SK-N-SH (cell line): ENCODE measurements at regions not wholly inside any gene's neighbourhood (a gene's known extent, or its start where the extent isn't known, plus 50 kb on each side); places are given as distances from the start of the nearest gene placed in this dataset.
A peak's percentile ranks its signal among the peaks of the same experiment; 100 is the strongest.

Experiments used
- CTCF ChIA-PET: fragments of 300-600, 350-600 bp; formaldehyde crosslinking; extraction: SDS; loops from one replicate; lab custom pipeline; 2021; lab: Yijun Ruan, JAX
- POLR2A ChIA-PET: fragments of 350-600 bp; sonication (Branson Sonifier 250); formaldehyde crosslinking; extraction: SDS; loops from one replicate; lab custom pipeline; 2020; ENCODE audit warnings: antibody characterized with exemption, inconsistent platforms; lab: Yijun Ruan, JAX
- DNase-seq: peaks from one replicate; pipeline ENCODE4 v3.0.0; 2012
- H2AFZ ChIP-seq: fragments of 200-600 bp; sonication (generic); 2 replicates; pipeline ENCODE4 v1.8.1; 2016; ENCODE audit warnings: antibody characterized with exemption, mild to moderate bottlenecking, low read depth
- H3F3A ChIP-seq: fragments of 200-600 bp; sonication (generic); replicated peaks from 2 replicates; pipeline ENCODE3; 2016; ENCODE audit warnings: antibody characterized with exemption, mild to moderate bottlenecking; ENCODE audit not compliant: insufficient read depth
- H3K27ac ChIP-seq, 2 experiments: fragments of 200-500 bp in 1 of 2; fragments of 200-600 bp in 1 of 2; sonication (Bioruptor generic) in 1 of 2; sonication (generic), shearing (Covaris generic) in 1 of 2; 2 replicates each; pipeline versions ENCODE4 v1.5.1 to v1.6.1; 2014 to 2016; ENCODE audit warnings: low read depth in 2 of 2, inconsistent platforms in 1 of 2, low read length in 1 of 2, mild to moderate bottlenecking in 1 of 2, mixed read lengths in 1 of 2
- H3K27me3 ChIP-seq: fragments of 200-600 bp; sonication (generic), shearing (Covaris generic); 2 replicates; pipeline ENCODE4 v1.6.1; 2016; ENCODE audit warnings: mixed run types; ENCODE audit not compliant: insufficient read depth
- H3K36me3 ChIP-seq, 2 experiments: fragments of 200-500 bp in 1 of 2; fragments of 200-600 bp in 1 of 2; sonication (Bioruptor generic) in 1 of 2; sonication (generic) in 1 of 2; replicated peaks in 1 of 2; 2 replicates each; pipeline versions ENCODE3 to v1.5.1; 2014 to 2016; ENCODE audit warnings: low read length in 1 of 2, mild to moderate bottlenecking in 1 of 2; ENCODE audit not compliant: insufficient read depth in 2 of 2, control insufficient read depth in 1 of 2
- H3K4me1 ChIP-seq, 2 experiments: fragments of 200-500 bp in 1 of 2; fragments of 200-600 bp in 1 of 2; sonication (Bioruptor generic) in 1 of 2; sonication (generic), shearing (Covaris generic) in 1 of 2; 2 replicates each; pipeline versions ENCODE4 v1.5.1 to v1.6.1; 2014 to 2016; ENCODE audit warnings: low read depth in 1 of 2, low read length in 1 of 2, mixed run types in 1 of 2; ENCODE audit not compliant: insufficient read depth in 2 of 2, control insufficient read depth in 1 of 2
- H3K4me2 ChIP-seq: fragments of 200-600 bp; sonication (generic), shearing (Covaris generic); 2 replicates; pipeline ENCODE4 v1.6.1; 2017; ENCODE audit warnings: mixed run types
- H3K4me3 ChIP-seq, 2 experiments: fragments of 200-500 bp in 1 of 2; fragments of 200-600 bp in 1 of 2; sonication (Bioruptor generic) in 1 of 2; sonication (generic), shearing (Covaris generic) in 1 of 2; 2 replicates each; pipeline versions ENCODE4 v1.5.1 to v1.8.1; 2014 to 2016; ENCODE audit warnings: low read depth in 2 of 2, inconsistent platforms in 1 of 2, low read length in 1 of 2, mild to moderate bottlenecking in 1 of 2, mixed read lengths in 1 of 2, moderate library complexity in 1 of 2
- H3K79me2 ChIP-seq: fragments of 200-600 bp; sonication (generic); 2 replicates; pipeline ENCODE4 v1.8.1; 2017; ENCODE audit warnings: mild to moderate bottlenecking; ENCODE audit not compliant: insufficient read depth
- H3K9ac ChIP-seq: fragments of 200-600 bp; sonication (generic); 2 replicates; pipeline ENCODE4 v1.6.1; 2017; ENCODE audit warnings: mixed run types
- H3K9me2 ChIP-seq: fragments of 200-600 bp; sonication (generic); 2 replicates; pipeline ENCODE4 v1.6.1; 2017; ENCODE audit warnings: mixed run types
- H3K9me3 ChIP-seq: fragments of 200-600 bp; sonication (generic); 2 replicates; pipeline ENCODE4 v1.6.1; 2017; ENCODE audit warnings: mixed run types, mild to moderate bottlenecking, moderate library complexity
- H4K20me1 ChIP-seq: fragments of 200-600 bp; sonication (generic); 2 replicates; pipeline ENCODE4 v1.6.1; 2017; ENCODE audit warnings: mild to moderate bottlenecking, mixed run types; ENCODE audit not compliant: insufficient read depth
- EP300 ChIP-seq, 2 experiments: IDR thresholded peaks; 2 replicates each; pipeline versions ENCODE4 v1.4.0 to v1.6.1; 2012; ENCODE audit warnings: borderline replicate concordance in 1 of 2, low read depth in 1 of 2, low read length in 1 of 2
- FOSL2 ChIP-seq: IDR thresholded peaks from 2 replicates; pipeline ENCODE4 v1.4.0; 2012; ENCODE audit warnings: low read depth, mild to moderate bottlenecking, moderate library complexity, borderline replicate concordance
- GABPA ChIP-seq: IDR thresholded peaks from 2 replicates; pipeline ENCODE4 v1.4.0; 2012; ENCODE audit warnings: low read depth, mild to moderate bottlenecking
- GATA2 ChIP-seq: sonication (generic); formaldehyde crosslinking; IDR thresholded peaks from 2 replicates; pipeline ENCODE4 v1.5.0; 2020; ENCODE audit warnings: mild to moderate bottlenecking, missing genetic modification reagents
- JUND ChIP-seq: IDR thresholded peaks from 2 replicates; pipeline ENCODE4 v1.4.0; 2012
- MAX ChIP-seq: IDR thresholded peaks from 2 replicates; pipeline ENCODE4 v1.4.0; 2012; ENCODE audit warnings: low read depth
- MEF2A ChIP-seq: IDR thresholded peaks from 2 replicates; pipeline ENCODE4 v1.4.0; 2012; ENCODE audit warnings: low read depth, borderline replicate concordance
- MXI1 ChIP-seq: IDR thresholded peaks from 2 replicates; pipeline ENCODE4 v1.6.1; 2012; ENCODE audit warnings: mild to moderate bottlenecking, low read depth, low read length, improper control_type of control experiment
- PBX3 ChIP-seq: IDR thresholded peaks from 2 replicates; pipeline ENCODE4; 2012
- POLR2AphosphoS5 ChIP-seq: IDR thresholded peaks from 2 replicates; pipeline ENCODE4 v1.6.1; 2012; ENCODE audit warnings: low read depth, low read length
- RCOR1 ChIP-seq: fragments of 150-350 bp; IDR thresholded peaks from 2 replicates; pipeline ENCODE4 v1.6.1; 2017; ENCODE audit warnings: antibody characterized with exemption, low read length
- REST ChIP-seq: IDR thresholded peaks from 2 replicates; pipeline ENCODE4 v1.6.1; 2012; ENCODE audit warnings: mild to moderate bottlenecking, low read depth, low read length, moderate library complexity
- RFX5 ChIP-seq: IDR thresholded peaks from 2 replicates; pipeline ENCODE4 v1.6.1; 2012; ENCODE audit warnings: mild to moderate bottlenecking, improper control_type of control experiment, low read length
- TAF1 ChIP-seq: IDR thresholded peaks from 2 replicates; pipeline ENCODE4 v1.6.1; 2012; ENCODE audit warnings: low read depth, mild to moderate bottlenecking, low read length, moderate library complexity, borderline replicate concordance
- TCF12 ChIP-seq: IDR thresholded peaks from 2 replicates; pipeline ENCODE4 v1.4.0; 2012
- TEAD4 ChIP-seq: IDR thresholded peaks from 2 replicates; pipeline ENCODE4 v1.4.0; 2012; ENCODE audit warnings: mild to moderate bottlenecking, borderline replicate concordance; ENCODE audit not compliant: insufficient read depth
- USF1 ChIP-seq: IDR thresholded peaks from 2 replicates; pipeline ENCODE4 v1.4.0; 2012; ENCODE audit warnings: low read depth, borderline replicate concordance
- YY1 ChIP-seq: IDR thresholded peaks from 2 replicates; pipeline ENCODE4 v1.4.0; 2012; ENCODE audit warnings: low read depth, mild to moderate bottlenecking
- WGBS: methylation state at CpG from one replicate; pipeline ENCODE4 v1.1.6; 2017; ENCODE audit warnings: low lambda C conversion rate; 5-methylcytosine and 5-hydroxymethylcytosine counted together
- TF ChIP-seq, protein P1 (sequence below): fragments of 150-350 bp; IDR thresholded peaks from 2 replicates; pipeline ENCODE4 v1.6.1; 2017; ENCODE audit warnings: antibody characterized with exemption, low read length, low read depth, borderline replicate concordance

DNA sequence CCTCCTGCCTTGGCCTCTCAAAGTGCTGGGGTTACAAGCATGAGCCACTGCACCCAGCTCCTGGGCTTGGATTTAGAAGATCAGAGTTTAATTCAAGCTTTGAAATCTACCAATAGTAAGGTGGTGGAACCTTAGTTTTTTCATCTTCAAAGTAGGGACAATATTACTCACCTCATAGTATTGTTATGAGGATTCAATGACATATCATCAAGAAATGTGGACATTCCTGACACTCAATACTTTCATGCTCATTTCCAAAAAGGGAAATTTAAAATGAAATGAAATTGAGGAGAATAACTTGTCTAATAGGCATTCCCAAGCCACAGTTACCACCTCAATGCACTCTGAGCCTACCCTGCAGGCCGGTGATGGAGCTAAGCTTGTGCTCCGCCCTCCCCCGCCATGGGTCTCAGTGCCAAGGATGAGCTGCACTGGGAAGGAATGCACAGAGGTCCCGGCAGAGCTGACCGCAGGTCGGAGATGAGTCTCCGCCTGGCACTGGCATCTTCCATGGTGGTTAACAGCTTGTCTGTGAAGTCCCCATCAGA, 56.5 kb upstream of the BCAR3 start (continued):
- TF ChIP-seq RCOR1, result no peak
- peak; percentile 85 for TF ChIP-seq MAX
- peak; percentile 62; the same call in 1 of the 2 replicates for TF ChIP-seq TAF1
- TF ChIP-seq EP300 (IDR thresholded peaks at IDR 0.05; ENCODE audit: borderline replicate concordance in 1 of 2, low read depth in 1 of 2, low read length in 1 of 2), result peak in 1 of 2 experiments; percentile 99; a peak in 3 of 4 replicates
- peak; percentile 91 for TF ChIP-seq JUND
- no peak for TF ChIP-seq GABPA
- TF ChIP-seq TEAD4, result peak; percentile 99
- TF ChIP-seq REST, result peak; percentile 70
- no peak for TF ChIP-seq MXI1
- no peak for TF ChIP-seq RFX5

- Histone ChIP-seq H3K27me3 (no peaks in the 10 kb centered on the region), H3K27ac (peak overlapping the region in 1 of 2 experiments; percentile 98; a peak in 3 of 4 replicates), H2AFZ (no peak overlapping the region), H4K20me1 (no peaks in the 10 kb centered on the region), H3K36me3 (no peaks in the 10 kb centered on the region), H3K79me2 (no peaks in the 10 kb centered on the region), H3K9me3 (no peaks in the 10 kb centered on the region), H3K4me1 (peaks cover 18 to 24% of the 10 kb centered on the region in 2 experiments), H3K9me2 (no peaks in the 10 kb centered on the region), H3F3A (peaks cover 43% of the 10 kb centered on the region), H3K9ac (no peak overlapping the region; the same call in 1 of the 2 replicates), H3K4me2 (no peak overlapping the region), H3K4me3 (no peak overlapping the region)
- POLR2A ChIA-PET, result no interaction called here
- 92% methylated on average over 3 of the region's 3 CpGs for WGBS
- DNase-seq, result no peak
- CTCF ChIA-PET, result interaction anchor here (0.7 to 1.9 kb wide), 4 partner anchors 16 to 107 kb away, joined by 3 to 8 read pairs (median 4); no protein-coding TSS in a partner anchor
- TF ChIP-seq REST (no peak), GATA2 (no peak), PBX3 (no peak), TEAD4 (0 out of 2 replicates have a peak, but pooled peaks have one; percentile 23), JUND (peak; percentile 32; the same call in 1 of the 2 replicates), YY1 (no peak), FOSL2 (peak; percentile 47; the same call in 1 of the 2 replicates), USF1 (no peak), POLR2AphosphoS5 (peak; percentile 40; the same call in 1 of the 2 replicates), MEF2A (no peak), MAX (peak; percentile 30; the same call in 1 of the 2 replicates), TCF12 (peak; percentile 70)
- TF ChIP-seq, protein P1, sequence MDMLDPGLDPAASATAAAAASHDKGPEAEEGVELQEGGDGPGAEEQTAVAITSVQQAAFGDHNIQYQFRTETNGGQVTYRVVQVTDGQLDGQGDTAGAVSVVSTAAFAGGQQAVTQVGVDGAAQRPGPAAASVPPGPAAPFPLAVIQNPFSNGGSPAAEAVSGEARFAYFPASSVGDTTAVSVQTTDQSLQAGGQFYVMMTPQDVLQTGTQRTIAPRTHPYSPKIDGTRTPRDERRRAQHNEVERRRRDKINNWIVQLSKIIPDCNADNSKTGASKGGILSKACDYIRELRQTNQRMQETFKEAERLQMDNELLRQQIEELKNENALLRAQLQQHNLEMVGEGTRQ, result no peak
These were observed 54.1 kb upstream of the BCAR3 start for GRCh38 chr1:93735722-93736121.
